SK-N-SH (cell line): ENCODE measurements at regions not wholly inside any gene's neighbourhood (a gene's known extent, or its start where the extent isn't known, plus 50 kb on each side); places are given as distances from the start of the nearest gene placed in this dataset.

Experiments
- CTCF ChIP-seq: fragments of 200-600 bp; sonication (generic); IDR thresholded peaks from 2 replicates; pipeline ENCODE4 v1.6.1; 2017; ENCODE audit warnings: antibody characterized with exemption, mild to moderate bottlenecking, moderate library complexity
- EP300 ChIP-seq, 2 experiments: IDR thresholded peaks; 2 replicates each; pipeline versions ENCODE4 v1.4.0 to v1.6.1; 2012; ENCODE audit warnings: borderline replicate concordance in 1 of 2, low read depth in 1 of 2, low read length in 1 of 2
- FOXJ3 ChIP-seq: sonication (generic); formaldehyde crosslinking; IDR thresholded peaks from 2 replicates; pipeline ENCODE4 v1.5.1; 2020; ENCODE audit warnings: mild to moderate bottlenecking, missing genetic modification reagents
- FOXM1 ChIP-seq: IDR thresholded peaks from 2 replicates; pipeline ENCODE4 v1.4.0; 2012; ENCODE audit warnings: low read depth, mild to moderate bottlenecking
- POLR2AphosphoS5 ChIP-seq: IDR thresholded peaks from 2 replicates; pipeline ENCODE4 v1.6.1; 2012; ENCODE audit warnings: low read depth, low read length
- RFX5 ChIP-seq: IDR thresholded peaks from 2 replicates; pipeline ENCODE4 v1.6.1; 2012; ENCODE audit warnings: mild to moderate bottlenecking, improper control_type of control experiment, low read length
- USF2 ChIP-seq: fragments of 150-350 bp; IDR thresholded peaks from 2 replicates; pipeline ENCODE4 v1.6.1; 2017; ENCODE audit warnings: antibody characterized with exemption, low read length, low read depth, borderline replicate concordance

- no peak for TF ChIP-seq RFX5
- TF ChIP-seq USF2: no peak
- peak; percentile 8; the same call in 1 of the 2 replicates for TF ChIP-seq CTCF
- no peak for TF ChIP-seq FOXJ3 (CRISPR knock-in tag)
- no peak for TF ChIP-seq POLR2AphosphoS5
- no peak for TF ChIP-seq FOXM1
- TF ChIP-seq EP300 (IDR thresholded peaks at IDR 0.05; ENCODE audit: borderline replicate concordance in 1 of 2, low read depth in 1 of 2, low read length in 1 of 2): no peak
These were observed 1351.8 kb downstream of the FSTL5 start for GRCh38 chr4:160811956-160812355.
